ENCODE measurements at regions not wholly inside any gene's neighbourhood (a gene's known extent, or its start where the extent isn't known, plus 50 kb on each side); places are given as distances from the start of the nearest gene placed in this dataset.

GRCh38 chr18:71798986-71799673, 745.0 kb downstream of the CBLN2 start:
- no peak for DNase-seq (ENCODE audit: low read depth in 1 of 2, low spot score in 1 of 2)

- no peak for DNase-seq (ENCODE audit: low read depth in 1 of 2, low spot score in 1 of 2)
Measured at GRCh38 chr18:71797554-71797953, 746.6 kb downstream of the CBLN2 start.

GRCh38 chr18:71784777-71785176, 759.4 kb downstream of the CBLN2 start:
- no peak for DNase-seq (ENCODE audit: low read depth in 1 of 2, low spot score in 1 of 2)

- DNase-seq (ENCODE audit: low read depth in 1 of 2, low spot score in 1 of 2) = no peak
Measured at GRCh38 chr18:71760541-71760940, 783.6 kb downstream of the CBLN2 start.

GRCh38 chr18:71754246-71754645, 789.9 kb downstream of the CBLN2 start:
- no peak for DNase-seq (ENCODE audit: low read depth in 1 of 2, low spot score in 1 of 2)

- no peak for DNase-seq (ENCODE audit: low read depth in 1 of 2, low spot score in 1 of 2)
Measured at GRCh38 chr18:71743634-71744033, 800.5 kb downstream of the CBLN2 start.

- no peak for DNase-seq (ENCODE audit: low read depth in 1 of 2, low spot score in 1 of 2)
Measured at GRCh38 chr18:71729611-71730010, 814.5 kb downstream of the CBLN2 start.

- DNase-seq (ENCODE audit: low read depth in 1 of 2, low spot score in 1 of 2) = no peak
Measured at GRCh38 chr18:71727909-71728308, 816.2 kb downstream of the CBLN2 start.

- DNase-seq (ENCODE audit: low read depth in 1 of 2, low spot score in 1 of 2) = no peak
Measured at GRCh38 chr18:71725256-71725655, 818.9 kb downstream of the CBLN2 start.

- DNase-seq (ENCODE audit: low read depth in 1 of 2, low spot score in 1 of 2) = no peak
Measured at GRCh38 chr18:71707985-71708500, 836.1 kb downstream of the CBLN2 start.

- no peak for DNase-seq (ENCODE audit: low read depth in 1 of 2, low spot score in 1 of 2)
Measured at GRCh38 chr18:71707400-71707799, 836.7 kb downstream of the CBLN2 start.

- no peak for DNase-seq (ENCODE audit: low read depth in 1 of 2, low spot score in 1 of 2)
Measured at GRCh38 chr18:71689416-71690160, 854.6 kb downstream of the CBLN2 start.

GRCh38 chr18:71682591-71682990, 861.6 kb downstream of the CBLN2 start:
- no peak for DNase-seq (ENCODE audit: low read depth in 1 of 2, low spot score in 1 of 2)

- no peak for DNase-seq (ENCODE audit: low read depth in 1 of 2, low spot score in 1 of 2)
Measured at GRCh38 chr18:71678144-71678543, 866.0 kb downstream of the CBLN2 start.

GRCh38 chr18:71673954-71674353, 870.2 kb downstream of the CBLN2 start:
- no peak for DNase-seq (ENCODE audit: low read depth in 1 of 2, low spot score in 1 of 2)

GRCh38 chr18:71673498-71673897, 870.6 kb downstream of the CBLN2 start:
- DNase-seq (ENCODE audit: low read depth in 1 of 2, low spot score in 1 of 2) = no peak

- no peak for DNase-seq (ENCODE audit: low read depth in 1 of 2, low spot score in 1 of 2)
Measured at GRCh38 chr18:71666481-71666880, 877.7 kb downstream of the CBLN2 start.

- no peak for DNase-seq (ENCODE audit: low read depth in 1 of 2, low spot score in 1 of 2)
Measured at GRCh38 chr18:71665131-71665530, 879.0 kb downstream of the CBLN2 start.

GRCh38 chr18:71643822-71644221, 900.3 kb downstream of the CBLN2 start:
- no peak for DNase-seq (ENCODE audit: low read depth in 1 of 2, low spot score in 1 of 2)

- no peak for DNase-seq (ENCODE audit: low read depth in 1 of 2, low spot score in 1 of 2)
Measured at GRCh38 chr18:71630696-71631095, 913.4 kb downstream of the CBLN2 start.

GRCh38 chr18:71625556-71626090, 918.5 kb downstream of the CBLN2 start:
- DNase-seq (ENCODE audit: low read depth in 1 of 2, low spot score in 1 of 2) = no peak

GRCh38 chr18:71598374-71598773, 945.8 kb downstream of the CBLN2 start:
- no peak for DNase-seq (ENCODE audit: low read depth in 1 of 2, low spot score in 1 of 2)
